ENCODE measurements at regions not wholly inside any gene's neighbourhood (a gene's known extent, or its start where the extent isn't known, plus 50 kb on each side); places are given as distances from the start of the nearest gene placed in this dataset.
"Not testable (repeated sequence)": the region's sequence is repeated elsewhere in the genome, so short reads cannot be mapped to it uniquely, and the experiment has no call there.

GRCh38 chr18:66280470-66280869 lies 323.4 kb downstream of the CDH19 start:
- DNase-seq (ENCODE audit: low read depth) = no peak

GRCh38 chr18:66271962-66272361 lies 331.9 kb downstream of the CDH19 start:
- DNase-seq (ENCODE audit: low read depth) = no peak

GRCh38 chr18:66264130-66264529 lies 339.8 kb downstream of the CDH19 start:
- no peak for DNase-seq (ENCODE audit: low read depth)

GRCh38 chr18:66254121-66254520 lies 349.8 kb downstream of the CDH19 start:
- no peak for DNase-seq (ENCODE audit: low read depth)

- no peak for DNase-seq (ENCODE audit: low read depth)
Measured at GRCh38 chr18:66252703-66253102, 351.2 kb downstream of the CDH19 start.

GRCh38 chr18:66235206-66235605 lies 368.7 kb downstream of the CDH19 start:
- DNase-seq (ENCODE audit: low read depth) = no peak

- no peak for DNase-seq (ENCODE audit: low read depth)
Measured at GRCh38 chr18:66226782-66227181, 377.1 kb downstream of the CDH19 start.

GRCh38 chr18:66223317-66223716 lies 380.6 kb downstream of the CDH19 start:
- DNase-seq (ENCODE audit: low read depth) = not testable (repeated sequence)

- no peak for DNase-seq (ENCODE audit: low read depth)
Measured at GRCh38 chr18:66222174-66222573, 381.7 kb downstream of the CDH19 start.

GRCh38 chr18:66219817-66220216 lies 384.1 kb downstream of the CDH19 start:
- no peak for DNase-seq (ENCODE audit: low read depth)

GRCh38 chr18:66211749-66212148 lies 392.1 kb downstream of the CDH19 start:
- no peak for DNase-seq (ENCODE audit: low read depth)

- no peak for DNase-seq (ENCODE audit: low read depth)
Measured at GRCh38 chr18:66210875-66211274, 393.0 kb downstream of the CDH19 start.

GRCh38 chr18:66209656-66210055 lies 394.2 kb downstream of the CDH19 start:
- DNase-seq (ENCODE audit: low read depth) = no peak

GRCh38 chr18:66196805-66197204 lies 407.1 kb downstream of the CDH19 start:
- DNase-seq (ENCODE audit: low read depth) = no peak

GRCh38 chr18:66193938-66194337 lies 410.0 kb downstream of the CDH19 start:
- DNase-seq (ENCODE audit: low read depth) = no peak

- DNase-seq (ENCODE audit: low read depth) = no peak
Measured at GRCh38 chr18:66193394-66193793, 410.5 kb downstream of the CDH19 start.

GRCh38 chr18:66168685-66169235 lies 417.9 kb downstream of the CDH7 start:
- DNase-seq (ENCODE audit: low read depth) = no peak

GRCh38 chr18:66167829-66168684 lies 417.2 kb downstream of the CDH7 start:
- DNase-seq (ENCODE audit: low read depth) = no peak

GRCh38 chr18:66160007-66160406 lies 409.2 kb downstream of the CDH7 start:
- DNase-seq (ENCODE audit: low read depth) = no peak

GRCh38 chr18:66159451-66159850 lies 408.6 kb downstream of the CDH7 start:
- DNase-seq (ENCODE audit: low read depth) = no peak

- DNase-seq (ENCODE audit: low read depth) = no peak
Measured at GRCh38 chr18:66156946-66157687, 406.3 kb downstream of the CDH7 start.

- no peak for DNase-seq (ENCODE audit: low read depth)
Measured at GRCh38 chr18:66150650-66151049, 399.8 kb downstream of the CDH7 start.

GRCh38 chr18:66143029-66143428 lies 392.2 kb downstream of the CDH7 start:
- DNase-seq (ENCODE audit: low read depth) = no peak
